NCI-H1694 treated with DMSO at 0.1 percent for 48 hours (cell line): ENCODE measurements at regions not wholly inside any gene's neighbourhood (a gene's known extent, or its start where the extent isn't known, plus 50 kb on each side); places are given as distances from the start of the nearest gene placed in this dataset.
"Not testable (repeated sequence)": the region's sequence is repeated elsewhere in the genome, so short reads cannot be mapped to it uniquely, and the experiment has no call there.

Experiments used
- DNase-seq: peaks from one replicate; lab custom pipeline; 2025; lab: John Stamatoyannopoulos, UW

DNA sequence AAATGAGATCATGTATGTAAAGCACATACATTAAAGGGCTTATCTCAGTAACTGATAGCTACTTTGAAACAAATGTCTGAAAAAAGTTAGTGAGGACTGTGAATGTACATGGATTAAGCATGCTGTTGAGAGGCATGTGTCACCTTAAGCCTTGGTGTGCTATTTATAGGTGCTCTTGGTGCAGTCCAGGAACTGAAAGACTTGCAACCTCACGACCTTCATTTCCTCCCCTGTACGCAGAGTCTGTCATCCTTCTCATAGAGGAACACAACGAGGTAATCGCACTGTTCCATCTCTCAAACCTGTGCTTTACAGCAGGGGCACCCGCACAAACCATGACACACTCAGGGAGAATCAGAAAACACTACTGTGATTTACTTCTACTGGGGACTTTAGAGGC lies 65.6 kb downstream of the UFM1 start:
- DNase-seq, result no peak

DNA sequence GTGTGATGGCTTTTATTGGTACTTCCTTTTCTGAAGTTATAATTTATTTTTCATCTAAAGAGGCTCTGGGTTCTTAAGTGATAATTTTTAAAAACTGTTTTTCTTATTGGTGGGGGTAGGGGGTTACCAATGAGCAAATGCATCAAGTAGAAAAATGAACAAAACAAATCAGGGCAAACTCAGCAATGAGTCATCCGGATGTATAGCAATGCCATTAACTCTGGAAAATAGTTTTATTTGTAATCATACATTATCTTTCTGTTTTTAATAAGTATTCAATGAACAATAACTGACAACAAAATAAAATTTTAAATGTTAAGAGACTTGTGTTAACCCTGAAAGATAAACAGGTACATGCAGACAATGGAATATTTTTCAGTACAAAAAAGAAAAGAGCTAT lies 67.6 kb downstream of the UFM1 start:
- no peak for DNase-seq

DNA sequence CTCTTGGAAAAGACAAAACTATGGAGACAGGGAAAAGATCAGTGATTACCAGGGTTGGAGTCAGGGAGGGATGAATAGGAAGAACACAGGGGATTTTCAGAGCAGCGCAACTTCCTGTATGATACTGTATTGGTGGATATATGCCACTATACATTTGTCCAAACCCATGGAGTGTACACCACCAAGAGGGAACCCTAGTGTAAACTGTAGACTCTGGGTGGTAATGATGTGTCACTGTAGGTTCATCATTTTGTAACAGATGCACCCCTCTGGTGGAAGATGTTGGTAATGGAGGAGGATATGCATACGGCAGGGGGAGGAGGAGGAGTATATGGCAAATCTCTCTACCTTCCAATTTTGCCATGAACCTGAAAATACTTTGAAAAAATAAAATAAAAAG lies 68.1 kb downstream of the UFM1 start:
- DNase-seq, result no peak

DNA sequence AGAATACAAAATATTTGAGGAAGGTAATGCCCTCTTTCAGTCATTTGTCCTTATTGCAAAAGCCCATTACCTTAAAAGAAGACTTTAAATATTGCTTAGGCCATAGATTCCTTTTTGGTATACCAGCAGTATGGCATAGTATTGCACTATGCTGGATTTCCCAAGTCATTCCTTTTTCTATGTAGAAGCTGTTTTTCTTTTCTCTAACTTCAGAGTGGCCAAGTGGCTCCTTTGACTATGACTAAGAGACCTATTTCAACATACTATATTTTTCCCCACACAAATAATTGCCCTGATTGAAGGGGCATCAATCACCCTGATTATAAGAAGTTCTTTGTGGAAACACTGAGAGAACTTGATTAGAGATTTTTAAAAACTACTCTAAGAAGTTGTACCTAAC lies 68.6 kb downstream of the UFM1 start:
- DNase-seq, result no peak

DNA sequence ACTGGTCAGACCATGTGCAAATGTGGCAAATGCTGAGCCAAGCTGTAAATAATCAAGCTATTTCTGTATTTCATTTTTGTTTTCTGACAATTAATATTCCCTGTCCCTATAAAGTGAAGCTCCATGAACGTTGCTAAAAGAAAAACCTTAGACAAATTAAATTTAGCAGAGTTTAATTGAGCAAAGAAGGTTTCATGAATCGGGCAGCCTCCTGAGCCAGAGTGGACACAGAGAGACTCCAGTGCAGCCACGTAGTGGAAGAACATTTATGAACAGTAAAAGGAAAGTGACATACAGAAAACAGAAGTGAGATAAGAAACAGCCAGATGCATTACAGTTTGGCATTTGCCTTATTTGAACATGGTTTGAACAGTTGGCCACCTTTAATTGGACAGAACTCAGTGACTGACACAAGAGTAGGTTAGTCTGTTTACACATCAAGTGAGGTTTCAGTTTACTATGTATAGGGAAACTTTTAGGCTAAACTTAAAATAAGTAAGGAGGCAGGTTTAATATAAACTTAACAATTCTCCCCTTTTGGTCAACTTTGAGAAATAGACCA lies 69.7 kb downstream of the UFM1 start:
- DNase-seq, result no peak

DNA sequence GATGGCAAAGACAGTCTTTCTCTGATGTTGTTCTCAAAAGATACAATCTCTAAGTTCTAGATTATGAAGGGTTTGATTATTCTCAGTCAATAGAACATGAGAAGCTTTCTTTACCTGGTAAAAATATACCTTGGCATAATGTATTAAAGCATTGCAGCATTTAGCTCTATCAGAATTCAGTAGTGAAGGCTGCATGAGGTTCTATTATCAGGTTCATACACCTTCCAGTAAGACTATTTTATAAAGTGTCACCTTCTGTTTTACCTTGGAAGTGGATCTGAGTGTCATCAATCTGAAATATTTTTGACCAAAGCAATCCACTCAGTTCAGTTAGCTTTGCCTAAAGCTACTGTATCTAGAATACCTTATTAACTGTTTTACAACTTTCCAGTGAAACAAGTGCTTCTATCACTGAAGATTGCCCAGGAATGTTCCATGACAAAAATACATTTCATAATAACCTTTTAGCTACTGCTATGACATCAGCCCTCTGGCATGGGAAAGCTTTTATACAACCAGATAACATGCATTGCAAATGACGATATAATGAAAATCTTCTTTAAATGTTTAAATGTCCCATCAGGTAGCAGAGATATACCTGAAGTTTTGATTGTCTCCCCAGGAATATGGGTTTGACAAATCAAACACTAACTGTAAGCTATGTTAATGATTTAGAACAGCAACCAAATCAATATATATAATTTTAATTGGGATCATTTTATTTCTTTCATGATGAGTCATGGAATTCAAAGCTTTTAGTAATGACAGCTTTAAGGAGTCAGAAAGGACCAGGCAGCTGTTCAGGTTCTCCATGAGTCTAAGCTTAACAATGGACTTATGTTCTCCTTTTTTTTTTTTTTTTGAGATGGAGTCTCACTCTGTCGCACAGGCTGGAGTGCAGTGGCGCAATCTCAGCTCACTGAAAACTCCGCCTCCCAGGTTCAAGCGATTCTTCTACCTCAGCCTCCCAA lies 72.2 kb downstream of the UFM1 start:
- DNase-seq, result no peak

DNA sequence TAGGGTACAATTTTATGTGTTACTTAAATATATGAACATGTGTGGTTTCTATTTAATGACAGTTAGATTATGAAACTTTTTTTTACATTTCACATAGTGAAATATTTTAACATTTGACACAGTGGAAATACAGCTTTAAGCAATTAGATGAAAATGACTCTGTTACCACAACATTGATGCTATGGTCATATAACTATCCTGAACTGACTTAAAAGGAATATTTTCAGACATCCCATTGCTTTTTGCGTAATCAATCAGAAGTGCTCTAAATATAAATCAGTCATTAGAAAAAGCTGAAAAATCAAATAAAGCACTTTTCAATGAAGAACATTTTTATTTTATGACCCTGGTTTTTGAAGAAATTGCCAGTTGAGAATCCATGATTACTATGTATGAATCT lies 80.3 kb downstream of the UFM1 start:
- DNase-seq, result no peak

DNA sequence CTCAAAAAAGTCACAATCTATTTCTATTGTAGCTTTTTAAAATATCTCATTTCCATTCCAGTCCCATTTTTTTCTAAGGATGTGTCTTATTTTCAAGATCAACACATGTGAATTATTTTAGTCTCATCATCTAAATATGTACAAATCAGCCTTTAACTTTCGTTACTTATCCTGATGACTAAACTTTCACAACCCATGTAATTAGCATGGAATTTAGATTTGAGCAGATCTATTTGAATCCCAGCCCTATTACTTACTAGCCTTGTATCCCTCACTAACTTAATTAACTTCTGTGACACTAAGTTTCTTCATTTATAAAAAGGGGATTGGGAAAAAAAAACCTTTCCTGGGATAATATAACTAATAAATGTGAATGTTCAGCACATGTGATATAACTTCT lies 81.1 kb downstream of the UFM1 start:
- no peak for DNase-seq

DNA sequence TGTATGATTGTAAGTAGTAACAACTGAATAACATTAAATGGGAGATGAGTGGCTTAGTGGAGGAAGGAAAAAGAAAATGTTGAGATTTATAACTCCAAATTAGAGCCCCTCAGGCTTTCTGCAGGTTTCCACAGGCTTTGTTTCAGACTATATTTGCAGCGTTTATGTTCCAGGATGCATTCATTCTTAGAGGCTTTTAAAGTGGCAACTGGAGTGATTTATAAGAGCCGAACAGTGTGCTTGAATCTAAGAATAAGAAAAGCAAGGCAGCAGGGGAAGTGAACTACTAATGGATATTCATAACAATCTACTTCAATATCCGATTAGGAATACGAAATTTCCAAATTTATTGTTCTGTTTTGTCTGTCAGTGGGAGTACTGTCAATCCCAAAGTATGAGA lies 91.0 kb downstream of the UFM1 start:
- DNase-seq, result no peak

DNA sequence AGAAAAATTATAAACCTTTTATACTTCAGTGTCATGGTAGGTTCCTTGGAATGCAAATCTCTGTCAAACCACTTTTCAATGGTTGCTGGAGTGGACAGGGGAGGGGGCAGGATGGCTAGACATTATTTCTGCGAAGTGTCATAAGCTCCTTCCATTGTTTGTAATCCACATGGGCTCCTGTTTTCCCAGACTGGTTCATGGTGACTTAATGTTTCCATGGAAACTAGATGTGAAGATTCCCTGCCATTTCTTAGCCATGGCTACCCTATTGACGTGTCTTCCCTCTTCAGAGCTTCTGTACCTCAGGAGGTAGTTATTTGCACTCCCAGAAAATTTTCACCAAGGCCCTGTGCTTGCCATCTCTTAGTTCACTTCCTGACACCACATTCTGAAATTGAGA lies 95.3 kb downstream of the UFM1 start:
- DNase-seq, result no peak

DNA sequence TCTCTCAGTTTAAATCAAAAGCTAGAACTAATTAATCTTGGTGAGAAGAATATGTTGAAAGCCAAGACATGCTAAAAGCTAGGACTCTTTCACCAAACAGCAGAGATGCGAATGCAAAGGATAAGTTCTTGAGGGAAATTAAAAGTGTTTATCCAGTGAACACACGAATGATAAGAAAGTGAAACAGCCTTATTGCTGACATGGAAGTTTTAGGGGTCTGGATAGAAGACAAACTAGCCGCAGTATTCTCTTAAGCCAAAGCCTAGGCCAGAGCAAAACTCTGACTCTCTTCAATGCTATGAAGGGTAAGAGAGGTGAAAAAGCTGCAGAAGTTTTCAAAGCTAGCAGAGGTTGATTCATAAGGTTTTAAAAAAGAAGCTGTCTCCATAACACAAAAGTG lies 103.0 kb downstream of the UFM1 start:
- no peak for DNase-seq

DNA sequence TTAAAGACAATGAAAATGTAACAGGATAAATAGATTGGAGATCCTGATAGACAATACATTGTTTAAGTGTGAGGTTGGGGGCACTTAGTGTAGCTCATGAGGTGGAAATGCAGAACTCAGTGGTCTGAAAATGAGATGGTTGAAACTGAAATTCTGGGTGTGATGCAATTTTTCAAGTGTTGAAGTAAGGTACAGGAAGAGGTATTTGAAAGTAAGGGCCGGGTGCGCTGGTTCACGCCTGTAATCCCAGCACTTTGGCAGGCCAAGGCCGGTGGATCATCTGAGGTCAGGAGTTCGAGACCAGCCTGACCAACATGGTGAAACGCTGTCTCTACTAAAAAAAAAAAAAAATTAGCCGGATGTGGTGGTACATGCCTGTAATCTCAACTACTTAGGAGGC lies 113.0 kb downstream of the UFM1 start:
- no peak for DNase-seq

DNA sequence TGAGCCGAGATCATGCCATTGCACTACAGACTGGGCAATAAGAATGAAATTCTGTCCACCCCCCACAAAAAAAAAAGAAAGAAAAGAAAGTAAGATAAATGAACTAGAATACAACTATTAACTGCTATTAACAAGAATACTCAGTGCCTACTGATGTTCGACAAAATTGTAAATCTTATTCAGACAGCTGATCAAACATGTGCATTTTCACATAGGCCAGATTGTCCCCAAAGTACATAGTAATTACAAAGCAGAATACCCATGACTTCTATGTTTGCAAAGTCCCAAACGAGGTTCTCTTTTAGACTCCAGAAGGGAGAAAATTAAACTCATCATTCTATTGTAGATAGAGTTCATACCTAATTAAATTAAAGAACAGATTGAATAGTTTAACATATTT lies 113.4 kb downstream of the UFM1 start:
- DNase-seq, result no peak

DNA sequence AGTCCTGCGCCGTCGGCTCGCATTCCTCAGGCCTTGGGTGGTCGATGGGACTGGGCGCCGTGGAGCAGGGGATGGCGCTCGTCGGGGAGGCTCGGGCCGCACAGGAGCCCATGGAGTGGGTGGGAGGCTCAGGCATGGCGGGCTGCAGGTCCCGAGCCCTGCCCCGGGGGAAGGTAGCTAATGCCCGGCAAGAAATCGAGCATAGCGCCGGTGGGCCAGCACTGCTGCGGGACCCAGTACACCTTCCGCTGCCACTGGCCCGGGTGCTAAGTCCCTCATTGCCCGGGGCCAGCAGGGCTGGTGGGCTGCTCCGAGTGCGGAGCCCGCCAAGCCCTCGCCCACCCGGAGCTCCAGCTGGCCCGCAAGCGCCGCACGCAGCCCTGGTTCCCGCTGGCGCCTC lies 122.8 kb downstream of the UFM1 start:
- not testable (repeated sequence) for DNase-seq

DNA sequence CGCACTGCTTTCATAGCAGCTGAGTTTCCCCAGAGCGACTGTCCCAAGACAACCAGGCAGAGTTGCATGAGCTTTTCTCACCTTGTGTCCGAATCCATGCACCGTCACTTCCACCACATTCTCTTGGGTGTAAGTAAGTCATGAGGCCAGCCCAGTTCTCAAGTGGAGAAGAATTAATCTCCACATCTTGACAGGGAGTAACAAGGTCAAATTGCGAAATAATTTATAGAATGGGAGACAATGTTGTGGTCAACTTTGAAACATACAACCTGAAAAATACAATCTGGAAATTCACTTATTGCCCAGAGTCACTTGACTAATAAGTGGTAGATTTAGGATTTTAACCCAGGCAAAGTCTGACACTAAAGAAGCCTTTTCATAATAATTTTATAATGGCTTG lies 123.7 kb downstream of the UFM1 start:
- no peak for DNase-seq

DNA sequence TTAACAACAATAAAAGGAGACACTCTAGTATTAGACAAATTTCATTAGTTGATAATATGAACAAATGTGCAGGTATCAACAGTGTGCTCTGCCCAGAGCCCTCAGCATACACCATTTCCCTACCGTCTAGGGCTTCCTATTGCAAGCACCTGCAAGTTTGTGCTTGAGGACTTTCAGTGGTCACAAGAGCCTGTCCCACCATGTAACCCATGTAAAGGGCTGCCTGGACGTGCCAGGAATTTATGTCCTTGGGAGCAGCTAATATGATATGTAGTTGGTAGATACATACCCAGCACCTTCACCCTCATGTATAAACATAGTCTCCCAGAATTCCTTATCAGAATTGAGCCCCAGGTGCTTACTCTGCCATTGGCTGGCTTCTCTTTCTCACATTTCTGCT lies 128.0 kb downstream of the UFM1 start:
- DNase-seq, result no peak

DNA sequence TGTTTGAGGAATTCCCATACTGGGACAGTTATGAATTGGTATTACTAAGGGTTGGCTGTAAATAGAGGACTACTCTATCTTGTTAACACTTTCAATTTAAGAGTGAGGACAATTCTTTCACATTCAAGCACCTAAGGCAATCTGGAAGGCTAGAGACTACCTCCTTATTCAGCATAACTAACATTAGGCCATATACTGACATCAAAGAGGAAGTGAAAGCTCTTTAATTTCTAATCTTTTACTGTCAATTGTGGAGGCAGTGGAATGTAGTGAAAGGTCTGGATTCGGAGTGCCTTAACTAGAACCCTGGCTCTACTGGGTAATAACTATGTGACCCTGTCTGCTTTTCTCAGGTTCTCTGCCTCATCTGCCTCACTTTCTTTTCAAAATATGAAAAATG lies 134.0 kb downstream of the UFM1 start:
- DNase-seq, result no peak

DNA sequence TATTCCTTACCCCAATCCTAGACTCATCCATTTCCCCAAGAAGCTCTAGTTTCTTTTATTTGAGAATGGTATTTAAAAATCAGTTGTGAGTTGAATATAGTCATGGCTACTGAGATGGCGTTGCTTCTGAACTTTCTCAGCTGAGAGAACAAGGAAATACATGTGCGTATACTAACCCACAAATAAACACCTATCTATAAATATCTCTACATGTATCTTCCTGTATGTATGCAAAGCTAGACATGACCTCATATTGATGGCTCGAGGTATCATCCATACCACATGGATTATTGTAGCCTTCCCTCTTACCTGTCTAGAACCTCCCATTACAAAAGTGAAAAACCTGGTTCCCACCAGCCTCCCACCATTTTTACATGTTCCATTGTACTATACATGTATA lies 141.0 kb downstream of the UFM1 start:
- no peak for DNase-seq

DNA sequence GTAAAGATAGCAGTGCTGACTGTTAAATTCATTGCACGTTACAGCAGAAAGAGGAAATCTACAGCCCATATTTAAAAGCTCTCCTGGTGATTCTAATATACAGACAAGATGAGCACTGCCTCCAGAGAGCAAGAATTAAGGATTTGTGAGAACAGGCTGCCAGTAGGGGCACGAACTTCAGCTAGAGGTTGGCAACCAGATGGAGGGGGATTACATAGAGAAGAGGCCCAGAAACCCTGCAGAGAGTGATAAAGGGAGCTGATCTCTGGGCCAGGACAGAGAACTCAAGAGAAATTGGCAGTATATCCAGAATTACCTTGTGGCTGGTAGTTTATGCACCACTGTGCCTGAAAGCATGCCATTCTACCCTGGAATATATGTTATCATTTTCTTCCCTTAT lies 144.8 kb downstream of the UFM1 start:
- no peak for DNase-seq

DNA sequence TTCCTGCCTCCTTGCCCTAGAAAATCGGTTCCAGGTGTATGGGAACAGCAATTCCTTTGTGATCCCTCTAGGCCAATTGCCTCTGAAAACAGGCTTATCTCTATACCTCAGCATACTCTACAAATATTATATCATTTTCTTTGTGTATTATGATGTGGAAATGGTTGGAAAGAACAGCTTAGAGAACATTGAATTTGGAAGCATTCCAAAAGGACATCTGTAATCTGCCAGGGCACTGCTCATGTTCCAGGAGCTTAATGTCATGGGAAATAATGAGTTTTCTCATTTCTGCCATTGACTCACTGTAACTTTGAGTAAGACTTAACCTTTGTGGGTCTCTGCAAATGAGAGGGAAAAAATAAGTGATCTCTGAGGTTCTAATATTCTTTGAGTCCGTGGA lies 147.3 kb downstream of the UFM1 start:
- DNase-seq, result peak; percentile 8

DNA sequence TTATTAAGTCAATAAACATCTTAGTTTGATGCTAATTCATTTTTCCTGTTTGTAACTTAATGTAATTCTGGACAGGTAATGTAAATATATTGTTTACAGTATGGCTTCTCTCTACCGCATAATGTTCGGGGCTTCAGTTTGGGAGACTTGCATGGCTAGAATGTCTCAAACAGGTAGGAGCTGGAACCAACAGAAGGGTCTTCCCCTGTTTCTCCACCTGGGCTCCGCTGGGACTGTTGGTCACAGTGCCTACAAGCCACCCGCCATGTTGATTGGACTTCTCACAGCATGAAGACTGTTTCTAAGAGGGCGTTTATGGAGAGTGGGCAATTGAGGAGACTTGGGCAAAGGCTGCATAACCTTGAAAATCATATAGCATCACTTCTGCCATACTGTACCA lies 148.6 kb downstream of the UFM1 start:
- DNase-seq, result no peak

DNA sequence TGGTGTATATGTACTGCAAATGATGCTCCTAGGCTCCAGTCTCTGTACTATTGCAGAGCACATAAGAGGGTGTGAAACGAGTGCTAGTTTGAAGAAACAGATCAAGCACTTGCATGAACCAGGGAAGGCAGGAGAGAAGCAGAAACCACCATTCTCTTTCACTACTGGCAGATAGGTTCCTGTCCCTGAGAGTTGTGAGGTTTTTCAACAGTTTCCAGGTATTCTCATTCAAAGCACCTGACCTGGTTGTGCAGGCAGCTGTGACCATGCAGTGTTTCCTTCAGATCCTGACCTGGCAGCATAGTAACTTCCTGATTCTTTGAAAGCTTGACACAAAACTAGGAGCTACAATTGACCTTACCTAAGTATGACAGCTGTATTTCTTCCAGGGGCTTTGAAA lies 164.9 kb downstream of the UFM1 start:
- no peak for DNase-seq

DNA sequence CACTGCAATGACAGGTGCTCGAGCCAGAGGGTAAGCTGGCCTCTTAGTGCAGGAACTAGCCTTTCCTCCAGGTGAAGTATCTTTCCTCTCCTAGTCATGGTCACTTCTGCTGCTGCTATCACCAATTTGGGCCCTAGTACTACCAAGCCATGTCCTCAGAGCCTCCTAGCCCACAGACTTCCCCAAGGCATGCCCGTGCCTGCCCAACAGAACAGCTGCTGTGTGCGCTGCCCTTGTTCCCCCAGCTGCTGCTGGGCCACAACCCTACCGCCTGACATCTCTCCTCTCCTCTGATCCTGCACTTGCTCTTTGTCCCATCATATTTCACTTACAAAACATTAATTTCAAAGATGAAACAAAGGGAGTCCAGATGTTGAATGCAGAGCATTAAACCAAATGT lies 168.5 kb upstream of the FREM2 start:
- peak; percentile 20 for DNase-seq
